ENCODE measurements at regions not wholly inside any gene's neighbourhood (a gene's known extent, or its start where the extent isn't known, plus 50 kb on each side); places are given as distances from the start of the nearest gene placed in this dataset.

- POLR2A ChIA-PET, result no interaction called here
- Mint-ChIP-seq H3K36me3 (ENCODE audit: low read depth) (no peaks in the 10 kb centered on the region), H3K9me3 (peaks cover 3% of the 10 kb centered on the region), H3K27me3 (peaks cover 6% of the 10 kb centered on the region), H3K4me1 (no peaks in the 10 kb centered on the region), H3K27ac (no peak overlapping the region), H3K4me3 (no peak overlapping the region)
- TF ChIP-seq, protein P1, sequence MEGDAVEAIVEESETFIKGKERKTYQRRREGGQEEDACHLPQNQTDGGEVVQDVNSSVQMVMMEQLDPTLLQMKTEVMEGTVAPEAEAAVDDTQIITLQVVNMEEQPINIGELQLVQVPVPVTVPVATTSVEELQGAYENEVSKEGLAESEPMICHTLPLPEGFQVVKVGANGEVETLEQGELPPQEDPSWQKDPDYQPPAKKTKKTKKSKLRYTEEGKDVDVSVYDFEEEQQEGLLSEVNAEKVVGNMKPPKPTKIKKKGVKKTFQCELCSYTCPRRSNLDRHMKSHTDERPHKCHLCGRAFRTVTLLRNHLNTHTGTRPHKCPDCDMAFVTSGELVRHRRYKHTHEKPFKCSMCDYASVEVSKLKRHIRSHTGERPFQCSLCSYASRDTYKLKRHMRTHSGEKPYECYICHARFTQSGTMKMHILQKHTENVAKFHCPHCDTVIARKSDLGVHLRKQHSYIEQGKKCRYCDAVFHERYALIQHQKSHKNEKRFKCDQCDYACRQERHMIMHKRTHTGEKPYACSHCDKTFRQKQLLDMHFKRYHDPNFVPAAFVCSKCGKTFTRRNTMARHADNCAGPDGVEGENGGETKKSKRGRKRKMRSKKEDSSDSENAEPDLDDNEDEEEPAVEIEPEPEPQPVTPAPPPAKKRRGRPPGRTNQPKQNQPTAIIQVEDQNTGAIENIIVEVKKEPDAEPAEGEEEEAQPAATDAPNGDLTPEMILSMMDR (IDR thresholded peaks at IDR 0.05), result no peak
- intact Hi-C loops (cut with micrococcal nuclease), result no loop called here
- no peak for ATAC-seq (ENCODE audit: low read depth)
- no peak for DNase-seq
- CTCF ChIA-PET, result no interaction called here
These were observed 234.8 kb downstream of the MAF start for GRCh38 chr16:79365702-79366101.

GRCh38 chr16:79363484-79363883 is 237.1 kb downstream of the MAF start:
- no peak overlapping the region for H3K27ac Mint-ChIP-seq
- CTCF ChIA-PET, result no interaction called here
- DNase-seq, result no peak

DNA sequence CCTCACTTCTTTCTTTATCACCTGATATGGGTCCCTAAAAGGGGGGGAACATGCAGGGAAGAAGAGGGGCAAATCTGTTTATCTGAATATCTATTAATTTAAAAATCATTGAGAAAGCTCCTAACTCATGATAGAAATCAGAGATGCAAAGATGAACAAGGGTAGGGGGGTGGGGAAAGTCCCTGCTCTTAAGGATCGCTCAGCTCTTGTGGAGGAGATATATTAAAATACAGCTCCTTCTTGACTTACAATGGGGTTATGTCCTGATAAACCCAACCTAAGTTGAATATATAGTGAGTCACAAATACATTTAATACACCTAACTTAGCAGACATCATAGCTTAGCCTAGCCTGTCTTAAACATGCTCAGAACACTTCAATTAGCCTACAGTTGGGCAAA is 237.5 kb downstream of the MAF start:
- TF ChIP-seq, protein P1 (IDR thresholded peaks at IDR 0.05), result no peak
- DNase-seq, result no peak
- no peak for ATAC-seq (ENCODE audit: low read depth)
- intact Hi-C loops (cut with micrococcal nuclease), result no loop called here
- H3K36me3 Mint-ChIP-seq (ENCODE audit: low read depth), result no peaks in the 10 kb centered on the region
- peaks cover 11% of the 10 kb centered on the region for H3K27me3 Mint-ChIP-seq
- no peaks in the 10 kb centered on the region for H3K4me1 Mint-ChIP-seq
- H3K27ac Mint-ChIP-seq, result no peak overlapping the region
- no peak overlapping the region for H3K4me3 Mint-ChIP-seq
- ChIA-PET POLR2A (no interaction called here), CTCF (no interaction called here)
- H3K9me3 Mint-ChIP-seq, result peaks cover 2% of the 10 kb centered on the region

More at GRCh38 chr16:79363484-79363883, 237.1 kb downstream of the MAF start:
- Mint-ChIP-seq H3K27me3 (peaks cover 11% of the 10 kb centered on the region), H3K36me3 (ENCODE audit: low read depth) (no peaks in the 10 kb centered on the region), H3K4me1 (no peaks in the 10 kb centered on the region), H3K4me3 (no peak overlapping the region), H3K9me3 (peaks cover 2% of the 10 kb centered on the region)
- intact Hi-C loops (cut with micrococcal nuclease), result no loop called here
- TF ChIP-seq, protein P1 (IDR thresholded peaks at IDR 0.05), result no peak
- ATAC-seq (ENCODE audit: low read depth), result no peak
- POLR2A ChIA-PET, result no interaction called here

DNA sequence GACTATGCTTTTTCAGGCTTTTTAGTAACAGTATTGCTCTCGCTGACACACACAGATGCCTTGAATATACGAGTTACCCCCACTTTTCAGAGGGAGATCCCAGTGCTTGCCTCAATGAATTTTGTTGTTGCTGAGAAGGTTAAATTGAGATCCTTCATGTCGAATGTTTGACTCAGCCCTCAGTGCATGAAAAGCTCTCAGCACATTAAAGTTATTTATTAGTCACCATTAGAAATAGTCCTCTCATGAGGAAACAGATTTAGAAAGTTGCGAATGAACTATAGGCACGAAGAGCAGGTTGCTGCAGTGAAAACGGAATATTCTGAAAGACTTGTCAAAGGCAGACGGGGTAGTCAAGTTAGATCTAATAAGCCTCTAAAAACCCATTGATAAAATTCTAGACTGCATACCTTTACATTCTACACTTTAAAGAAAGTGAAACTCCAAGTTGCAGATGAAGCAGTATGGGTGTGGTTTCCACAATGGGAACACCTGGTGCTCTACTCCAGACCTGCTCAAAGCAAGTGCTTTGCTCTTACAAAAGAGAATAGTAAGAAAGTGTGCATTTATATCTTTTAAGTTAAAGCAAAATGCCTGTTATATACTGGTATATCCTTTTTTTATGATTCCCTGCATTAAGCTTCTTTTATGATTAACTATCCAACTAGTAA is 238.1 kb downstream of the MAF start:
- H3K4me3 Mint-ChIP-seq, result no peak overlapping the region
- H3K27me3 Mint-ChIP-seq, result peaks cover 11% of the 10 kb centered on the region
- intact Hi-C loops (cut with micrococcal nuclease), result no loop called here
- TF ChIP-seq, protein P1 (IDR thresholded peaks at IDR 0.05), result no peak
- H3K27ac Mint-ChIP-seq, result no peak overlapping the region
- ATAC-seq (ENCODE audit: low read depth), result no peak
- DNase-seq, result no peak
- CTCF ChIA-PET, result no interaction called here
- no peaks in the 10 kb centered on the region for H3K4me1 Mint-ChIP-seq
- H3K9me3 Mint-ChIP-seq, result peaks cover 2% of the 10 kb centered on the region
- POLR2A ChIA-PET, result no interaction called here
- H3K36me3 Mint-ChIP-seq (ENCODE audit: low read depth), result no peaks in the 10 kb centered on the region

DNA sequence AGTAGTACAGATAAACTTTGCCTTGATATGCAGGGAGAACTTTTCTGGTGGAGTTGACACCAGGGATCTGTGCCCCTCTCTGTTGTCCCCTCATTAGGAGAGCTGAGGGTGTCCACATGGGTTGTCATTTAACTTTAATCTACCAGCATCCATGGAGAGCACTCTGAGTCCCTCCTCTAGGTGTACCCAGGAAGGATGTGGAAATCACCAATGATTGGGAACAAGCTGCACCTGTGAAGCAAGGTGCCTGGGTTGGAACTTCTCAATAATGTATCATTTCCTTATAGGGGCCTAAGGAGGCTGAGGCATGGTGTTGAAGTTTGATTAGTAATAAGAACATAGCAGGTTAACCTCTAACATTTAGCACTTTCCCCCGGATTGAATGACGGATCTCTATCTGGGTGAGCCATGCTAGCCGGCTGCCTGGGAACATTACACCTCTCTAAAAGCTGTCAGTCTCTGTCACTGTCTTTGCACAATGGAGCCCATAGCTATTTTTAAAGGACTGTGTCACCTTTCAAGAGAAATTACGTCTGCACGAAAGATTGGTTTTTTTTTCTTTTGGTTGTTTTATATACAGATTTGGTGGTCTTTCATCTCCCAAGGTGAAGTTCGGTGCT is 239.3 kb downstream of the MAF start:
- no peak overlapping the region for H3K4me3 Mint-ChIP-seq
- H3K9me3 Mint-ChIP-seq, result no peaks in the 10 kb centered on the region
- H3K36me3 Mint-ChIP-seq (ENCODE audit: low read depth), result no peaks in the 10 kb centered on the region
- intact Hi-C loops (cut with micrococcal nuclease), result no loop called here
- H3K27ac Mint-ChIP-seq, result no peak overlapping the region
- H3K4me1 Mint-ChIP-seq, result no peaks in the 10 kb centered on the region
- DNase-seq, result no peak
- peaks cover 14% of the 10 kb centered on the region for H3K27me3 Mint-ChIP-seq
- TF ChIP-seq, protein P1 (IDR thresholded peaks at IDR 0.05), result no peak
- POLR2A ChIA-PET, result no interaction called here
- CTCF ChIA-PET, result no interaction called here
- ATAC-seq (ENCODE audit: low read depth), result no peak
